K562 (cell line): ENCODE measurements at regions not wholly inside any gene's neighbourhood (a gene's known extent, or its start where the extent isn't known, plus 50 kb on each side); places are given as distances from the start of the nearest gene placed in this dataset.

Experiments used
- CREB1 ChIP-seq, 2 experiments: sonication (generic) in 1 of 2; formaldehyde crosslinking in 1 of 2; IDR thresholded peaks; 2 replicates each; pipeline versions ENCODE4 v1.6.1 to v1.8.0; 2012 to 2022; ENCODE audit warnings: inconsistent platforms in 1 of 2, mild to moderate bottlenecking in 1 of 2, missing genetic modification reagents in 1 of 2, moderate library complexity in 1 of 2
- FOXA3 ChIP-seq, 2 experiments: fragments of 450-650 bp in 1 of 2; sonication (generic) in 1 of 2; formaldehyde crosslinking; IDR thresholded peaks in 1 of 2; conservative IDR thresholded peaks in 1 of 2; 2 replicates each; pipeline versions ENCODE4 v1.4.0 to v1.8.0; 2020 to 2022; ENCODE audit warnings: mild to moderate bottlenecking in 2 of 2, missing genetic modification reagents in 1 of 2
- IFI16 ChIP-seq: fragments of 250-450 bp; sonication (Bioruptor Pico); IDR thresholded peaks from 2 replicates; pipeline ENCODE4 v2.1.2; 2022; ENCODE audit warnings: mild to moderate bottlenecking, inconsistent platforms
- LEF1 ChIP-seq: fragments of 450-650 bp; IDR thresholded peaks from 2 replicates; pipeline ENCODE4 v1.6.1; 2016; ENCODE audit warnings: mild to moderate bottlenecking
- MEIS2 ChIP-seq: fragments of 450-650 bp; IDR thresholded peaks from 2 replicates; pipeline ENCODE4 v1.6.1; 2014; ENCODE audit warnings: mild to moderate bottlenecking; ENCODE audit not compliant: partially characterized antibody
- NRF1 ChIP-seq, 2 experiments: fragments of 450-650 bp; IDR thresholded peaks in 1 of 2; conservative IDR thresholded peaks in 1 of 2; 2 replicates each; pipeline ENCODE4 v1.6.1; 2014; ENCODE audit warnings: mild to moderate bottlenecking in 2 of 2
- SOX6 ChIP-seq: fragments of 450-650 bp; IDR thresholded peaks from 2 replicates; pipeline ENCODE4 v1.6.1; 2014; ENCODE audit warnings: mild to moderate bottlenecking
- TBP ChIP-seq: optimal IDR thresholded peaks from 2 replicates; pipeline ENCODE3; 2011; ENCODE audit warnings: low read depth, low read length, improper control_type of control experiment
- ZNF133 ChIP-seq: fragments of 250-450 bp; sonication (Bioruptor Pico); IDR thresholded peaks from 2 replicates; pipeline ENCODE4 v1.4.0; 2020; ENCODE audit warnings: mild to moderate bottlenecking
- ZNF592 ChIP-seq: fragments of 450-650 bp; IDR thresholded peaks from 2 replicates; pipeline ENCODE4 v1.6.1; 2017; ENCODE audit warnings: antibody characterized with exemption, mild to moderate bottlenecking
- ZNF609 ChIP-seq: sonication (generic); formaldehyde crosslinking; IDR thresholded peaks from 2 replicates; pipeline ENCODE4 v1.8.1; 2023; ENCODE audit warnings: missing genetic modification reagents, mild to moderate bottlenecking, borderline replicate concordance
- TF ChIP-seq, protein P1 (sequence below): fragments of 250-450 bp; sonication (Bioruptor Pico); IDR thresholded peaks from 2 replicates; pipeline ENCODE4 v1.4.0; 2020; ENCODE audit warnings: mild to moderate bottlenecking

- TF ChIP-seq ZNF592 (no peak), SOX6 (no peak), IFI16 (CRISPR knock-in tag) (no peak), MEIS2 (no peak), LEF1 (no peak), ZNF609 (CRISPR knock-in tag) (no peak), CREB1 (IDR thresholded peaks at IDR 0.05) (no peak), CREB1 (CRISPR knock-in tag; IDR thresholded peaks at IDR 0.05) (no peak), NRF1 (conservative IDR thresholded peaks at IDR 0.05 in 1 of 2, IDR thresholded peaks at IDR 0.05 in 1 of 2) (no peak), ZNF133 (CRISPR knock-in tag) (no peak), TBP (no peak), FOXA3 (CRISPR knock-in tag; conservative IDR thresholded peaks at IDR 0.05 in 1 of 2, IDR thresholded peaks at IDR 0.05 in 1 of 2) (no peak)
- TF ChIP-seq, protein P1, sequence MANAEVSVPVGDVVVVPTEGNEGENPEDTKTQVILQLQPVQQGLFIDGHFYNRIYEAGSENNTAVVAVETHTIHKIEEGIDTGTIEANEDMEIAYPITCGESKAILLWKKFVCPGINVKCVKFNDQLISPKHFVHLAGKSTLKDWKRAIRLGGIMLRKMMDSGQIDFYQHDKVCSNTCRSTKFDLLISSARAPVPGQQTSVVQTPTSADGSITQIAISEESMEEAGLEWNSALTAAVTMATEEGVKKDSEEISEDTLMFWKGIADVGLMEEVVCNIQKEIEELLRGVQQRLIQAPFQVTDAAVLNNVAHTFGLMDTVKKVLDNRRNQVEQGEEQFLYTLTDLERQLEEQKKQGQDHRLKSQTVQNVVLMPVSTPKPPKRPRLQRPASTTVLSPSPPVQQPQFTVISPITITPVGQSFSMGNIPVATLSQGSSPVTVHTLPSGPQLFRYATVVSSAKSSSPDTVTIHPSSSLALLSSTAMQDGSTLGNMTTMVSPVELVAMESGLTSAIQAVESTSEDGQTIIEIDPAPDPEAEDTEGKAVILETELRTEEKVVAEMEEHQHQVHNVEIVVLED (CRISPR knock-in tag) = no peak
These were observed 454.1 kb downstream of the SOX9 start (continued) for GRCh38 chr17:72574675-72575510.
